ENCODE measurements at regions not wholly inside any gene's neighbourhood (a gene's known extent, or its start where the extent isn't known, plus 50 kb on each side); places are given as distances from the start of the nearest gene placed in this dataset.

- TF ChIP-seq EZH2 (IDR thresholded peaks at IDR 0.05; ENCODE audit: borderline replicate concordance, low read length) (no peak), CTCF (IDR thresholded peaks at IDR 0.05; ENCODE audit: low read length) (no peak)
These were observed 808.2 kb downstream of the SQOR start for GRCh38 chr15:46442901-46443590.
